HEK293 (cell line): ENCODE measurements at regions not wholly inside any gene's neighbourhood (a gene's known extent, or its start where the extent isn't known, plus 50 kb on each side); places are given as distances from the start of the nearest gene placed in this dataset.

ENCODE experiments used
- CTCF ChIA-PET: fragments of 350-600 bp; formaldehyde crosslinking; extraction: SDS; loops from one replicate; lab custom pipeline; 2021; ENCODE audit warnings: antibody characterized with exemption; lab: Yijun Ruan, JAX
- POLR2A ChIA-PET: fragments of 300-600 bp; formaldehyde crosslinking; extraction: SDS; loops from one replicate; lab custom pipeline; 2020; ENCODE audit warnings: antibody characterized with exemption, inconsistent platforms; lab: Yijun Ruan, JAX
- H3K27ac ChIP-seq: fragments of 200-500 bp; sonication (Bioruptor generic); 2 replicates; pipeline ENCODE4 v1.5.1; 2014; ENCODE audit warnings: low read depth, low read length, control low read depth, inconsistent platforms; ENCODE audit errors: extremely low read depth
- H3K36me3 ChIP-seq, 2 experiments: fragments of 200-500 bp in 1 of 2; sonication (Bioruptor generic) in 1 of 2; 1 replicate in 1 of 2; 2 replicates in 1 of 2; pipeline ENCODE4 v1.5.1; 2014 to 2017; ENCODE audit warnings: inconsistent platforms in 2 of 2, low read length in 2 of 2; ENCODE audit not compliant: control insufficient read depth in 2 of 2, insufficient read depth in 1 of 2
- H3K4me1 ChIP-seq: fragments of 200-500 bp; sonication (Bioruptor generic); 2 replicates; pipeline ENCODE4 v1.5.1; 2014; ENCODE audit warnings: mild to moderate bottlenecking, low read length, inconsistent platforms; ENCODE audit not compliant: control insufficient read depth, insufficient read depth
- H3K4me3 ChIP-seq: 2 replicates; pipeline ENCODE4 v1.5.1; 2011; ENCODE audit warnings: low read depth, mild to moderate bottlenecking, control low read depth, low read length, moderate library complexity
- H3K9me3 ChIP-seq: fragments of 200-500 bp; sonication (Bioruptor generic); 2 replicates; pipeline ENCODE4 v1.5.1; 2014; ENCODE audit warnings: low read depth, low read length, inconsistent platforms; ENCODE audit not compliant: control insufficient read depth, insufficient read depth
- EGR2 ChIP-seq: fragments of 450-650 bp; formaldehyde crosslinking; IDR thresholded peaks from 2 replicates; pipeline ENCODE4 v1.5.1; 2016; ENCODE audit warnings: low read depth, missing biosample characterization, missing genetic modification characterization
- KLF9 ChIP-seq: fragments of 450-650 bp; formaldehyde crosslinking; IDR thresholded peaks from 2 replicates; pipeline ENCODE4 v1.5.1; 2016; ENCODE audit warnings: missing biosample characterization, missing genetic modification characterization, low read depth
- SCRT1 ChIP-seq: fragments of 450-650 bp; formaldehyde crosslinking; IDR thresholded peaks from 2 replicates; pipeline ENCODE4 v1.5.1; 2016; ENCODE audit warnings: missing biosample characterization, missing genetic modification characterization, borderline replicate concordance
- SETDB1 ChIP-seq: IDR thresholded peaks from one replicate; pipeline ENCODE4 v1.6.1; 2017; ENCODE audit warnings: mild to moderate bottlenecking, low read length, moderate library complexity, mixed read lengths; ENCODE audit not compliant: insufficient read length
- YY2 ChIP-seq: fragments of 450-650 bp; formaldehyde crosslinking; IDR thresholded peaks from 2 replicates; pipeline ENCODE4 v1.5.1; 2016; ENCODE audit warnings: missing biosample characterization, missing genetic modification characterization
- ZBTB1 ChIP-seq: fragments of 450-650 bp; formaldehyde crosslinking; IDR thresholded peaks from 2 replicates; pipeline ENCODE4 v1.5.1; 2016; ENCODE audit warnings: missing biosample characterization, missing genetic modification characterization
- ZBTB20 ChIP-seq: fragments of 450-650 bp; formaldehyde crosslinking; IDR thresholded peaks from 2 replicates; pipeline ENCODE4 v1.5.1; 2016; ENCODE audit warnings: missing biosample characterization, missing genetic modification characterization
- ZFP41 ChIP-seq: fragments of 450-650 bp; formaldehyde crosslinking; IDR thresholded peaks from 2 replicates; pipeline ENCODE4 v1.5.1; 2016; ENCODE audit warnings: missing biosample characterization, missing genetic modification characterization, borderline replicate concordance
- ZNF133 ChIP-seq: fragments of 450-650 bp; formaldehyde crosslinking; IDR thresholded peaks from 2 replicates; pipeline ENCODE4 v1.5.1; 2016; ENCODE audit warnings: missing biosample characterization, missing genetic modification characterization
- ZNF16 ChIP-seq: fragments of 450-650 bp; formaldehyde crosslinking; IDR thresholded peaks from 2 replicates; pipeline ENCODE4 v1.5.1; 2016; ENCODE audit warnings: low read depth, missing biosample characterization, missing genetic modification characterization
- ZNF184 ChIP-seq: fragments of 450-650 bp; IDR thresholded peaks from 2 replicates; pipeline ENCODE4 v1.5.1; 2018; ENCODE audit warnings: missing biosample characterization, mild to moderate bottlenecking, missing genetic modification characterization
- ZNF19 ChIP-seq: fragments of 450-650 bp; formaldehyde crosslinking; IDR thresholded peaks from 2 replicates; pipeline ENCODE4; 2016; ENCODE audit warnings: missing biosample characterization, missing genetic modification characterization, low read depth
- ZNF2 ChIP-seq: fragments of 450-650 bp; formaldehyde crosslinking; IDR thresholded peaks from 2 replicates; pipeline ENCODE4 v1.5.1; 2016; ENCODE audit warnings: missing biosample characterization, missing genetic modification characterization
- ZNF23 ChIP-seq: fragments of 450-650 bp; formaldehyde crosslinking; IDR thresholded peaks from 2 replicates; pipeline ENCODE4 v1.5.1; 2016; ENCODE audit warnings: missing biosample characterization, missing genetic modification characterization, borderline replicate concordance
- ZNF354C ChIP-seq: fragments of 450-650 bp; formaldehyde crosslinking; IDR thresholded peaks from 2 replicates; pipeline ENCODE4 v1.5.1; 2016; ENCODE audit warnings: missing biosample characterization, missing genetic modification characterization, low read depth, borderline replicate concordance
- ZNF404 ChIP-seq: fragments of 450-650 bp; formaldehyde crosslinking; IDR thresholded peaks from 2 replicates; pipeline ENCODE4 v1.5.1; 2017; ENCODE audit warnings: missing biosample characterization, missing genetic modification characterization
- ZNF530 ChIP-seq: fragments of 450-650 bp; formaldehyde crosslinking; IDR thresholded peaks from 2 replicates; pipeline ENCODE4 v1.5.1; 2016; ENCODE audit warnings: low read depth, missing biosample characterization, missing genetic modification characterization
- ZNF561 ChIP-seq: fragments of 450-650 bp; IDR thresholded peaks from 2 replicates; pipeline ENCODE4 v1.5.1; 2018; ENCODE audit warnings: missing biosample characterization, missing genetic modification characterization, borderline replicate concordance
- ZNF571 ChIP-seq: fragments of 450-650 bp; formaldehyde crosslinking; IDR thresholded peaks from 2 replicates; pipeline ENCODE4 v1.5.0; 2017; ENCODE audit warnings: missing biosample characterization, missing genetic modification characterization
- ZNF626 ChIP-seq: fragments of 450-650 bp; sonication (Bioruptor Pico); formaldehyde crosslinking; IDR thresholded peaks from 2 replicates; pipeline ENCODE4 v1.5.1; 2018; ENCODE audit warnings: missing biosample characterization, missing genetic modification characterization, inconsistent platforms
- ZNF629 ChIP-seq: fragments of 450-650 bp; formaldehyde crosslinking; IDR thresholded peaks from 2 replicates; pipeline ENCODE4 v1.5.1; 2017; ENCODE audit warnings: missing biosample characterization, missing genetic modification characterization
- ZNF639 ChIP-seq: fragments of 450-650 bp; formaldehyde crosslinking; IDR thresholded peaks from 2 replicates; pipeline ENCODE4 v1.5.1; 2016; ENCODE audit warnings: missing biosample characterization, missing genetic modification characterization
- ZNF747 ChIP-seq: fragments of 450-650 bp; formaldehyde crosslinking; IDR thresholded peaks from 2 replicates; pipeline ENCODE4 v1.5.1; 2016; ENCODE audit warnings: missing biosample characterization, missing genetic modification characterization
- ZNF777 ChIP-seq: fragments of 450-650 bp; formaldehyde crosslinking; IDR thresholded peaks from 2 replicates; pipeline ENCODE4 v1.5.1; 2017; ENCODE audit warnings: missing biosample characterization, missing genetic modification characterization, borderline replicate concordance
- TF ChIP-seq, protein P1 (sequence below): fragments of 450-650 bp; formaldehyde crosslinking; IDR thresholded peaks from 2 replicates; pipeline ENCODE4 v1.5.1; 2017; ENCODE audit warnings: missing biosample characterization, missing genetic modification characterization
- TF ChIP-seq, protein P2 (sequence below): fragments of 450-650 bp; IDR thresholded peaks from 2 replicates; pipeline ENCODE4 v1.5.1; 2018; ENCODE audit warnings: missing biosample characterization, missing genetic modification characterization
- TF ChIP-seq, protein P3 (sequence below): fragments of 450-650 bp; formaldehyde crosslinking; conservative IDR thresholded peaks from 2 replicates; pipeline ENCODE4 v1.5.1; 2016; ENCODE audit warnings: low read depth, missing biosample characterization, missing genetic modification characterization
- TF ChIP-seq, protein P4 (sequence below): fragments of 450-650 bp; formaldehyde crosslinking; IDR thresholded peaks from 2 replicates; pipeline ENCODE4 v1.5.1; 2016; ENCODE audit warnings: missing biosample characterization, missing genetic modification characterization

DNA sequence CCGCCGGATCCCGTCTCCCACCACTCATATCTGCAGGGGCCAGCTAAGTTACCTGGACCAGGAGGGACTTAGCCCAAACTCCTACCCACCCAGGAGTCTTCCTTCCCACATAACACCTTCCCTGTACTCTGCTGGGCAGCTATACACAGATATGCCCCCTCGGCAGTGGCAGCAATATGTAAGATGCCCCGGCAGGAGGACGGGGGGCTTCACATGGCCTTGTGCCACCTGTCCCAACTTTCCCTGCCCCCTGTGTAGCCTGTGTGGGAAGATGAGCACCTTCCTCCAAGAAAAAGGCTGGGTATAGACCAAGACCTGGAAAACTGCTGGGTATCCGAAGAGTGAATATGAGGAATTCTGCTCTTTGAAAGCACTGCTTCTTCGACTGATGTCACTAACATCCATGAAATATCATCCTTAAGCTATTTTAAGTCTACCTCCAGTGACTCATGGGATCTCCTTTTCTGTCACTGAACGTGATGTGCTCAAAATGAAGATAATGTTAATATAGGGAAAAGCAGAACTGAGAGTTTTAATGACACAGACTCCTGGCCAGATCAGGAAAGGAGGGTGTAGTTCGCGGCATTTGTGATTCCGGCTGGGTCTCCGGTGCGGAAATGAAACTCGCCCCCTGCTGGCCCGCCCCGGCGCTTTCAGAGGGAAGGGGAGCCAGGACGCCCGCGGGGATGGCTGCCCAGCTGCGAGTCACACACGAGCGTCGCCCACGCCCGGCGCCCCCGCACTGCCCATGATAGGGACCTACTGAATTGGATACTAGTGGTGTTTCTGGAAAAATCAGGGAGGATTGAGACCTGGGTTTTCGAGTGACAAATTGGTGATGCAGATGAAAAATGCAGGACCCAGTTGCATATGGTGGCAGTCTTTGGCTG, 256.9 kb upstream of the NFE2L3 start:
- Histone ChIP-seq H3K36me3 (no peaks in the 10 kb centered on the region), H3K27ac (peak overlapping the region; percentile 16; the same call in 1 of the 2 replicates), H3K4me3 (peak overlapping the region; percentile 19), H3K9me3 (no peaks in the 10 kb centered on the region), H3K4me1 (peaks cover 5% of the 10 kb centered on the region; the same call in 1 of the 2 replicates)
- ChIA-PET POLR2A (interaction anchor here (0.9 kb wide), 2 partner anchors 765 to 1290 kb away, joined by 3 read pairs; partner anchors contain the start of gene HOXA11), CTCF (interaction anchor here (0.5 to 7.5 kb wide), 50 partner anchors 9 to 1641 kb away, joined by 3 to 167 read pairs (median 4); no protein-coding TSS in a partner anchor)
- no peak for TF ChIP-seq SCRT1 (tag by site-specific recombination)
- TF ChIP-seq ZNF16 (tag by site-specific recombination) = no peak
- no peak for TF ChIP-seq ZNF530 (tag by site-specific recombination)
- TF ChIP-seq ZNF23 = no peak
- TF ChIP-seq ZNF19 (tag by site-specific recombination) = no peak
- no peak for TF ChIP-seq ZNF354C (tag by site-specific recombination)
- peak; percentile 85 for TF ChIP-seq EGR2 (tag by site-specific recombination)
- no peak for TF ChIP-seq ZBTB1
- no peak for TF ChIP-seq YY2 (tag by site-specific recombination)
- no peak for TF ChIP-seq ZNF747 (tag by site-specific recombination)
- TF ChIP-seq ZFP41 (tag by site-specific recombination) = no peak
- TF ChIP-seq ZNF777 (tag by site-specific recombination) = no peak
- no peak for TF ChIP-seq ZNF639 (tag by site-specific recombination)
- TF ChIP-seq, protein P1, sequence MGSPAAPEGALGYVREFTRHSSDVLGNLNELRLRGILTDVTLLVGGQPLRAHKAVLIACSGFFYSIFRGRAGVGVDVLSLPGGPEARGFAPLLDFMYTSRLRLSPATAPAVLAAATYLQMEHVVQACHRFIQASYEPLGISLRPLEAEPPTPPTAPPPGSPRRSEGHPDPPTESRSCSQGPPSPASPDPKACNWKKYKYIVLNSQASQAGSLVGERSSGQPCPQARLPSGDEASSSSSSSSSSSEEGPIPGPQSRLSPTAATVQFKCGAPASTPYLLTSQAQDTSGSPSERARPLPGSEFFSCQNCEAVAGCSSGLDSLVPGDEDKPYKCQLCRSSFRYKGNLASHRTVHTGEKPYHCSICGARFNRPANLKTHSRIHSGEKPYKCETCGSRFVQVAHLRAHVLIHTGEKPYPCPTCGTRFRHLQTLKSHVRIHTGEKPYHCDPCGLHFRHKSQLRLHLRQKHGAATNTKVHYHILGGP (tag by site-specific recombination) = no peak
- no peak for TF ChIP-seq ZNF404 (tag by site-specific recombination)
- TF ChIP-seq, protein P2, sequence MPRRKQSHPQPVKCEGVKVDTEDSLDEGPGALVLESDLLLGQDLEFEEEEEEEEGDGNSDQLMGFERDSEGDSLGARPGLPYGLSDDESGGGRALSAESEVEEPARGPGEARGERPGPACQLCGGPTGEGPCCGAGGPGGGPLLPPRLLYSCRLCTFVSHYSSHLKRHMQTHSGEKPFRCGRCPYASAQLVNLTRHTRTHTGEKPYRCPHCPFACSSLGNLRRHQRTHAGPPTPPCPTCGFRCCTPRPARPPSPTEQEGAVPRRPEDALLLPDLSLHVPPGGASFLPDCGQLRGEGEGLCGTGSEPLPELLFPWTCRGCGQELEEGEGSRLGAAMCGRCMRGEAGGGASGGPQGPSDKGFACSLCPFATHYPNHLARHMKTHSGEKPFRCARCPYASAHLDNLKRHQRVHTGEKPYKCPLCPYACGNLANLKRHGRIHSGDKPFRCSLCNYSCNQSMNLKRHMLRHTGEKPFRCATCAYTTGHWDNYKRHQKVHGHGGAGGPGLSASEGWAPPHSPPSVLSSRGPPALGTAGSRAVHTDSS (tag by site-specific recombination) = no peak
- no peak for TF ChIP-seq ZNF133
- TF ChIP-seq ZNF629 (tag by site-specific recombination) = peak; percentile 40; the same call in 1 of the 2 replicates
- TF ChIP-seq ZNF571 (tag by site-specific recombination) = no peak
- TF ChIP-seq ZNF561 (tag by site-specific recombination) = no peak
- TF ChIP-seq, protein P3, sequence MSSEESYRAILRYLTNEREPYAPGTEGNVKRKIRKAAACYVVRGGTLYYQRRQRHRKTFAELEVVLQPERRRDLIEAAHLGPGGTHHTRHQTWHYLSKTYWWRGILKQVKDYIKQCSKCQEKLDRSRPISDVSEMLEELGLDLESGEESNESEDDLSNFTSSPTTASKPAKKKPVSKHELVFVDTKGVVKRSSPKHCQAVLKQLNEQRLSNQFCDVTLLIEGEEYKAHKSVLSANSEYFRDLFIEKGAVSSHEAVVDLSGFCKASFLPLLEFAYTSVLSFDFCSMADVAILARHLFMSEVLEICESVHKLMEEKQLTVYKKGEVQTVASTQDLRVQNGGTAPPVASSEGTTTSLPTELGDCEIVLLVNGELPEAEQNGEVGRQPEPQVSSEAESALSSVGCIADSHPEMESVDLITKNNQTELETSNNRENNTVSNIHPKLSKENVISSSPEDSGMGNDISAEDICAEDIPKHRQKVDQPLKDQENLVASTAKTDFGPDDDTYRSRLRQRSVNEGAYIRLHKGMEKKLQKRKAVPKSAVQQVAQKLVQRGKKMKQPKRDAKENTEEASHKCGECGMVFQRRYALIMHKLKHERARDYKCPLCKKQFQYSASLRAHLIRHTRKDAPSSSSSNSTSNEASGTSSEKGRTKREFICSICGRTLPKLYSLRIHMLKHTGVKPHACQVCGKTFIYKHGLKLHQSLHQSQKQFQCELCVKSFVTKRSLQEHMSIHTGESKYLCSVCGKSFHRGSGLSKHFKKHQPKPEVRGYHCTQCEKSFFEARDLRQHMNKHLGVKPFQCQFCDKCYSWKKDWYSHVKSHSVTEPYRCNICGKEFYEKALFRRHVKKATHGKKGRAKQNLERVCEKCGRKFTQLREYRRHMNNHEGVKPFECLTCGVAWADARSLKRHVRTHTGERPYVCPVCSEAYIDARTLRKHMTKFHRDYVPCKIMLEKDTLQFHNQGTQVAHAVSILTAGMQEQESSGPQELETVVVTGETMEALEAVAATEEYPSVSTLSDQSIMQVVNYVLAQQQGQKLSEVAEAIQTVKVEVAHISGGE (tag by site-specific recombination) = peak; percentile 52; the same call in 1 of the 2 replicates
- no peak for TF ChIP-seq ZNF184
- no peak for TF ChIP-seq SETDB1
- TF ChIP-seq, protein P4, sequence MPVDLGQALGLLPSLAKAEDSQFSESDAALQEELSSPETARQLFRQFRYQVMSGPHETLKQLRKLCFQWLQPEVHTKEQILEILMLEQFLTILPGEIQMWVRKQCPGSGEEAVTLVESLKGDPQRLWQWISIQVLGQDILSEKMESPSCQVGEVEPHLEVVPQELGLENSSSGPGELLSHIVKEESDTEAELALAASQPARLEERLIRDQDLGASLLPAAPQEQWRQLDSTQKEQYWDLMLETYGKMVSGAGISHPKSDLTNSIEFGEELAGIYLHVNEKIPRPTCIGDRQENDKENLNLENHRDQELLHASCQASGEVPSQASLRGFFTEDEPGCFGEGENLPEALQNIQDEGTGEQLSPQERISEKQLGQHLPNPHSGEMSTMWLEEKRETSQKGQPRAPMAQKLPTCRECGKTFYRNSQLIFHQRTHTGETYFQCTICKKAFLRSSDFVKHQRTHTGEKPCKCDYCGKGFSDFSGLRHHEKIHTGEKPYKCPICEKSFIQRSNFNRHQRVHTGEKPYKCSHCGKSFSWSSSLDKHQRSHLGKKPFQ (tag by site-specific recombination) = no peak
- TF ChIP-seq ZNF2 (tag by site-specific recombination) = peak; percentile 33; the same call in 1 of the 2 replicates
- TF ChIP-seq KLF9 (tag by site-specific recombination) = no peak
- no peak for TF ChIP-seq ZBTB20 (tag by site-specific recombination)
- TF ChIP-seq ZNF626 = no peak
